GM12878 (cell line): ENCODE measurements at regions not wholly inside any gene's neighbourhood (a gene's known extent, or its start where the extent isn't known, plus 50 kb on each side); places are given as distances from the start of the nearest gene placed in this dataset.

Experiments used
- ATAC-seq: fragments of 200-7000 bp; cut with Tn5 transposase; 3 replicates; pipeline ENCODE4 v1.9.1; 2020; ENCODE audit warnings: mild to moderate bottlenecking, moderate library complexity
- BruUV-seq: library from RNA; stranded (reverse); fragments of 400-500 nt; replicated peaks from 2 replicates; lab custom pipeline; 2021; lab: Mats Ljungman, UMichigan
- CTCF ChIA-PET: fragments of 300-600 bp; sonication (Branson Sonifier 250); formaldehyde crosslinking; extraction: SDS; loops from one replicate; lab custom pipeline; 2021; ENCODE audit warnings: inconsistent platforms; lab: Yijun Ruan, JAX
- POLR2A ChIA-PET: fragments of 350-600 bp; formaldehyde crosslinking; extraction: SDS; loops from one replicate; lab custom pipeline; 2021; ENCODE audit warnings: inconsistent platforms; lab: Charles Lee
- RAD21 ChIA-PET: fragments of 300-600 bp; sonication (Branson Sonifier 250); formaldehyde crosslinking; loops from one replicate; lab custom pipeline; 2023; ENCODE audit warnings: antibody characterized with exemption; ENCODE audit not compliant: unreplicated experiment; lab: Charles Lee
- SMC1A ChIA-PET: fragments of 300-600 bp; sonication (Branson Sonifier 250); formaldehyde crosslinking; loops from one replicate; lab custom pipeline; 2023; ENCODE audit not compliant: unreplicated experiment, uncharacterized antibody; lab: Charles Lee
- DNase-seq: peaks from one replicate; pipeline ENCODE4 v3.0.0-alpha.2; 2011; ENCODE audit warnings: low read depth, low spot score
- FAIRE-seq: peaks from 3 replicates; lab custom pipeline; 2011; peaks lifted over from hg19 to GRCh38; lab: Jason Lieb, UNC
- H2AFZ ChIP-seq: 2 replicates; pipeline ENCODE4 v1.6.0; 2011; ENCODE audit warnings: low read depth, low read length, control low read depth; ENCODE audit not compliant: control insufficient read depth
- H3K27ac ChIP-seq: 2 replicates; pipeline ENCODE4 v1.5.1; 2011; ENCODE audit warnings: control low read depth; ENCODE audit not compliant: control insufficient read depth, insufficient read depth
- H3K27me3 ChIP-seq, 2 experiments: replicated peaks in 1 of 2; 2 replicates each; pipeline versions ENCODE4 v1.6.0 to v1.6.1; 2011; ENCODE audit warnings: low read length in 1 of 2; ENCODE audit not compliant: control insufficient read depth in 2 of 2, insufficient read depth in 2 of 2
- H3K36me3 ChIP-seq, 2 experiments: 2 replicates each; pipeline ENCODE4 v1.5.1; 2011; ENCODE audit warnings: low read length in 1 of 2; ENCODE audit not compliant: control insufficient read depth in 2 of 2, insufficient read depth in 2 of 2
- H3K4me1 ChIP-seq: 2 replicates; pipeline ENCODE4 v1.6.1; 2011; ENCODE audit warnings: mild to moderate bottlenecking, low read length, moderate library complexity, mixed read lengths; ENCODE audit not compliant: control insufficient read depth, insufficient read depth
- H3K4me2 ChIP-seq: 2 replicates; pipeline ENCODE4 v1.6.0; 2011; ENCODE audit warnings: control low read depth; ENCODE audit not compliant: control insufficient read depth, insufficient read depth
- H3K4me3 ChIP-seq: fragments of 200-600 bp; sonication (generic); 2 replicates; pipeline ENCODE4 v1.5.1; 2016
- H3K79me2 ChIP-seq: 2 replicates; pipeline ENCODE4 v1.6.0; 2011; ENCODE audit warnings: low read length; ENCODE audit not compliant: control insufficient read depth, insufficient read depth
- H3K9ac ChIP-seq: 2 replicates; pipeline ENCODE4 v1.8.0; 2011; ENCODE audit warnings: low read length, control low read depth, mixed read lengths; ENCODE audit not compliant: control insufficient read depth, insufficient read depth
- H3K9me3 ChIP-seq: replicated peaks from 3 replicates; pipeline ENCODE4 v1.5.1; 2011; ENCODE audit warnings: mild to moderate bottlenecking, low read length; ENCODE audit not compliant: control insufficient read depth, insufficient read depth
- H4K20me1 ChIP-seq: 2 replicates; pipeline ENCODE4 v1.6.0; 2011; ENCODE audit not compliant: control insufficient read depth, insufficient read depth
- BRCA1 ChIP-seq: IDR thresholded peaks from 2 replicates; pipeline ENCODE4 v1.6.1; 2011; ENCODE audit warnings: low read depth, low read length, improper control_type of control experiment
- EED ChIP-seq: sonication (generic); IDR thresholded peaks from 2 replicates; pipeline ENCODE4 v1.6.1; 2016; ENCODE audit warnings: antibody characterized with exemption, low read depth
- ETV6 ChIP-seq, 2 experiments: fragments of 450-650 bp in 1 of 2; IDR thresholded peaks in 1 of 2; conservative IDR thresholded peaks in 1 of 2; 2 replicates each; pipeline ENCODE4 v1.6.1; 2014; ENCODE audit warnings: antibody characterized with exemption in 1 of 2, borderline replicate concordance in 1 of 2, low read depth in 1 of 2, mild to moderate bottlenecking in 1 of 2, moderate library complexity in 1 of 2
- JUND ChIP-seq: IDR thresholded peaks from 2 replicates; pipeline ENCODE4 v1.6.1; 2012; ENCODE audit warnings: low read depth, mild to moderate bottlenecking, low read length, improper control_type of control experiment, moderate library complexity
- KAT2A ChIP-seq: conservative IDR thresholded peaks from 2 replicates; pipeline ENCODE4 v1.6.1; 2011; ENCODE audit warnings: low read depth, low read length; ENCODE audit not compliant: control insufficient read depth
- POLR2AphosphoS5 ChIP-seq: IDR thresholded peaks from 2 replicates; pipeline ENCODE4 v1.6.1; 2011; ENCODE audit warnings: mild to moderate bottlenecking, low read length, inconsistent platforms
- TCF7 ChIP-seq: IDR thresholded peaks from 2 replicates; pipeline ENCODE4 v1.6.1; 2014; ENCODE audit warnings: antibody characterized with exemption, borderline replicate concordance
- WGBS: methylation state at CpG from one replicate; pipeline ENCODE4 v1.1.6; 2016; ENCODE audit warnings: low lambda C conversion rate; ENCODE audit not compliant: insufficient replicate concordance, insufficient coverage; ENCODE audit errors: missing lambda C conversion rate; 5-methylcytosine and 5-hydroxymethylcytosine counted together
- in situ Hi-C: fragments of 300-500 bp; cut with MboI; formaldehyde crosslinking; loops from 9 replicates; pipeline ENCODE4 v1.14.3; 2018; ENCODE audit warnings: mixed read lengths
- intact Hi-C: fragments of 100-400 bp; cut with micrococcal nuclease; formaldehyde crosslinking; loops from one replicate; pipeline ENCODE4 v1.14.2; 2022; ENCODE audit not compliant: unreplicated experiment
- TF ChIP-seq, protein P1 (sequence below): fragments of 450-650 bp; formaldehyde crosslinking; IDR thresholded peaks from 2 replicates; pipeline ENCODE4 v1.4.0; 2020; ENCODE audit warnings: mild to moderate bottlenecking, moderate library complexity

DNA sequence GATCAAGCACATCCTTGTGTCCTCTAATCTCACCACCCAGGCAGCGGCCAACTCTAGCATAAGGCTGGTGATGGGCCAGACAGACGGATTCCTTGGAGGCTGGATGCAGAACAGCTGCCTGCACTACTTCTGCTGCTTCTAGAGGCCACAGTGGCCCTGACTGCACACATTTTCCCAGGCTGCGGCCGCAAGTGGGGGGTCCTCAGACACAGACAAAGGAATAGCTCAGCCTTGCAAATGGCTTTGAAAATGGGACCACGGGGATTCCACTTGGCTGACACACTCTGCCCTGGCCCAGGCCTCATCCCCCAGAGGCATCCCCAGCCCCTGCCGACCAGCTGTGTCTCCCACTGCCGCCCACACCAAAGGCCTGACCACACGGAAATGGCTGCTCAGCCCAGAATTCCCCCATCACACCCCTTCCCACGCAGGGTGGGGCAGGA is 540.8 kb downstream of the BNC2 start (continued):
- TF ChIP-seq KAT2A, result no peak
- TF ChIP-seq, protein P1, sequence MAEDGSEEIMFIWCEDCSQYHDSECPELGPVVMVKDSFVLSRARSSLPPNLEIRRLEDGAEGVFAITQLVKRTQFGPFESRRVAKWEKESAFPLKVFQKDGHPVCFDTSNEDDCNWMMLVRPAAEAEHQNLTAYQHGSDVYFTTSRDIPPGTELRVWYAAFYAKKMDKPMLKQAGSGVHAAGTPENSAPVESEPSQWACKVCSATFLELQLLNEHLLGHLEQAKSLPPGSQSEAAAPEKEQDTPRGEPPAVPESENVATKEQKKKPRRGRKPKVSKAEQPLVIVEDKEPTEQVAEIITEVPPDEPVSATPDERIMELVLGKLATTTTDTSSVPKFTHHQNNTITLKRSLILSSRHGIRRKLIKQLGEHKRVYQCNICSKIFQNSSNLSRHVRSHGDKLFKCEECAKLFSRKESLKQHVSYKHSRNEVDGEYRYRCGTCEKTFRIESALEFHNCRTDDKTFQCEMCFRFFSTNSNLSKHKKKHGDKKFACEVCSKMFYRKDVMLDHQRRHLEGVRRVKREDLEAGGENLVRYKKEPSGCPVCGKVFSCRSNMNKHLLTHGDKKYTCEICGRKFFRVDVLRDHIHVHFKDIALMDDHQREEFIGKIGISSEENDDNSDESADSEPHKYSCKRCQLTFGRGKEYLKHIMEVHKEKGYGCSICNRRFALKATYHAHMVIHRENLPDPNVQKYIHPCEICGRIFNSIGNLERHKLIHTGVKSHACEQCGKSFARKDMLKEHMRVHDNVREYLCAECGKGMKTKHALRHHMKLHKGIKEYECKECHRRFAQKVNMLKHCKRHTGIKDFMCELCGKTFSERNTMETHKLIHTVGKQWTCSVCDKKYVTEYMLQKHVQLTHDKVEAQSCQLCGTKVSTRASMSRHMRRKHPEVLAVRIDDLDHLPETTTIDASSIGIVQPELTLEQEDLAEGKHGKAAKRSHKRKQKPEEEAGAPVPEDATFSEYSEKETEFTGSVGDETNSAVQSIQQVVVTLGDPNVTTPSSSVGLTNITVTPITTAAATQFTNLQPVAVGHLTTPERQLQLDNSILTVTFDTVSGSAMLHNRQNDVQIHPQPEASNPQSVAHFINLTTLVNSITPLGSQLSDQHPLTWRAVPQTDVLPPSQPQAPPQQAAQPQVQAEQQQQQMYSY, result no peak

DNA sequence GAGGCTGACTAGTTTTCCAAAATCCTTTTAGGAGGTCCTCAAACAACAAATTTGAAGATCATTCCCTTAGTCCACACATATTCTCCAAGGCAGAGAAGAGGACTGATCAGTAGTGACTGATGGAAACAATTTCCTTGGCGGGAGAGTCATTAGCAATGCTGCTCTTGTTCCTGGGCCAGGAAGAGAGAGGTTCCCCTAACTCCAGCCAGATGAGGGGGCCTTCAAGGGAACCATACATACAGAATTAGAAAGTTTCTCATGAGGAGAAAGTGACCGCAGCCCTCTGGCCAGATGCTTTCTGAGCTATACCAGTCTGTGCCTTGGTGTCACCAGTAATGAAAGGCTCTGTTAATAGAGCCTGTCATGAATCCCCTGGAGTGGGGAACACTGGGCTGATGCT is 539.4 kb downstream of the BNC2 start:
- Histone ChIP-seq H3K27ac (no peak overlapping the region), H2AFZ (no peak overlapping the region), H3K9me3 (no peaks in the 10 kb centered on the region; the same call in 2 of the 3 replicates), H3K79me2 (no peaks in the 10 kb centered on the region), H4K20me1 (no peaks in the 10 kb centered on the region), H3K27me3 (no peaks in the 10 kb centered on the region), H3K4me2 (no peak overlapping the region), H3K4me3 (no peak overlapping the region), H3K9ac (no peak overlapping the region), H3K4me1 (no peaks in the 10 kb centered on the region), H3K36me3 (no peaks in the 10 kb centered on the region)
- ChIA-PET POLR2A (no interaction called here), RAD21 (no interaction called here), CTCF (no interaction called here), SMC1A (interaction anchor here (1.1 kb wide), 1 partner anchor 83 kb away, joined by 4 read pairs; no protein-coding TSS in a partner anchor)
- no TSS peak for BruUV-seq
- TF ChIP-seq ETV6 (conservative IDR thresholded peaks at IDR 0.05 in 1 of 2, IDR thresholded peaks at IDR 0.05 in 1 of 2; ENCODE audit: borderline replicate concordance in 1 of 2, low read depth in 1 of 2) (no peak), POLR2AphosphoS5 (no peak), BRCA1 (no peak), TCF7 (no peak), JUND (no peak), EED (no peak)
- no peak for FAIRE-seq
- intact Hi-C loops (no loop called here), in situ Hi-C loops (no loop called here)
- WGBS, result 24% methylated on average over 2 of the region's 2 CpGs
- no peak for DNase-seq
- ATAC-seq, result no peak
